GM21515 (cell line): ENCODE measurements at regions not wholly inside any gene's neighbourhood (a gene's known extent, or its start where the extent isn't known, plus 50 kb on each side); places are given as distances from the start of the nearest gene placed in this dataset.

Experiments
- ATAC-seq: cut with Tn5 transposase; IDR thresholded peaks from one replicate; pipeline ENCODE4 v1.9.1; 2021; ENCODE audit not compliant: unreplicated experiment

DNA sequence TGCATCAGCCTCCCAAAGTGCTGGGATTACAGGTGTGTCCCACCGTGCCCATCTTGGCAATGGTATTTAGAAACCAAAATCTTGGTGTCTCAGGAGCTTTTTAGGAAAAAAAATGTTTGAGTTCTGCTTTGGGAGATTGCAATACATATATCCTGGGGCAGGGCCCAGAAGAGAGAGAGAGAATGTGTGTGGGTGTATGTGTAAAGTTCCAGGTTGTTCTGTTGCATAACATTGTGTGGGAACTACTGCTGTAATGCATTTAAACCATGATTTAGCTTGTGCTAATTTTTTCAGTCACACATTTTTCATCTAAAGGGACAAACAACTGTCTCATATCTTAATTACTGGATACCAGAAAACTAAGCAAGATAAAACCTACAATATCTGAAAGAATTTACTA is 70.8 kb upstream of the NABP1 start:
- ATAC-seq: no peak

DNA sequence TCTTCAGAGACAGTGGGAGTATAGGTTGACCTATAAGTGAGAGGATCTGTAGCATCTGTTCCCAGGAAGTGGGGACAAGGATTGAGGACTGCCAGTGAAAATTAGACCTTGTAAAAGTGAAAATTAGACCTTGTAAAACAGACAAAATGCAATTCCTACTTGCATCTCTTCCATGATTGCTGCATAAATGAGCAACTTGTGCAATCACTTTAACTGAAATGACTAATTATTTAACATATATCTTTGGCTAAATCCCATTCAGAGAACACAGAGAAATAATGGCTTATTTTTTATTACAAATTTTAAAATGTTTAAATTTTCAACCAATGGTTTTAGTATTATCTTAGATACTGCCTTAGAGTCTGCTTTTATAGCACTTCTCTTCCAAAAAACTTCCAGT is 67.2 kb upstream of the NABP1 start:
- no peak for ATAC-seq

DNA sequence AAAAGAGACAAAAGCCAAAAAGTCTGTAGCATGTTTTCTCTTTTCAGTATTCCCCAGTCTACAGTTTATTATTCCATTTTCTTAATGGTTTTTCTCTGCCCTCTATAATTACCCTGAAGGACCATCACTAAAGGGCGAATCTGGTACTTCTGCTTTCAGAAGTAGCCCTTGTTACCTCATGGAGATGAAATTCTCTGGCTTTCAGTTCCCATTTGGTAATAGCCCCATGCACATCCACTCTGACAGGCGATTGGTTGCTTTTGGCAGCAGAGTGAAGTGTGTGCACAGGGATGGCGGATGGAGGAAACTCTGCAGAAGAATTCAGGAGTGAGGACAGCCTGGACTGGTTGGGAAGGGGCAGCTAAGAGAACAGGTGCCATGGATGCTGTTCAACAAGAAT is 66.3 kb upstream of the NABP1 start:
- peak; percentile 97 for ATAC-seq

DNA sequence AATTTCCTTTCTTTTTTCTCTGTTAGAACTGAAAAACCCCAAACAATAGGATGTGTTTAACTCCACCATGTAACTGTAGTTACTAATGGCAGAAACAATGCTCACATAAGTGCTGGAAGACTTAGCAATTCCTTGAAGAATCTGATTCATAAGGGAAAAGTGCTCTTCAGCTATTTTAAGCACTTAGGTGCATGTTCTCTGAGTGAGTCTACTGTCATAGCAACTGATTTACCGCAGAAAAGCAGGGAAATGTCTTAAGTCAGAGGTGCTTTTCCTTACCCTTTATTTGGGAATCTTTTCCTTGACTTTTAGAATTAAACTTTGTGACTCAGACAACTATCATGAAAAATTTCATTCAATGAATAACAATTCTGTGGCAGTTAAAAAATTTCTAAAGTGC is 65.4 kb upstream of the NABP1 start:
- ATAC-seq: no peak

- no peak for ATAC-seq
Observed at GRCh38 chr2:191614759-191615158, 63.2 kb upstream of the NABP1 start.

DNA sequence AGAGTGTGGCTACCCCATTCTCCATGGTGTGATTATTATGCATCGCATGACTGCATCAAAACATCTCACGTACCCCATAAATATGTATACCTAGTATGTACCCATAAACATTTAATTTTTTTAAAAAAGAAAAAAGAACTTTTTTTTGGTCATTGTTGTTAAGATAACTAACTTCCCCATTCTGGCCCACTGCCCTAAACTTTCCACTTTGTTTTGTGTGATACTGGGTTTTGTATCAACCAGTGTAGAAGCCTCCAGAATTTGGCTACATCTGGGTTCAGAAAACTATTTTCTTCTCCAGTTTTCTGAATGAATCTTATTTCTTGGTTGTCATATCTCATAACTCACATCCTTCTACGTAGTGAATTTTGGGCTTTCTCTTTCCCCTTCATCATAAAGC is 62.3 kb upstream of the NABP1 start:
- no peak for ATAC-seq

GRCh38 chr2:191617575-191617974 is 60.4 kb upstream of the NABP1 start:
- peak; percentile 93 for ATAC-seq

- no peak for ATAC-seq
Observed at GRCh38 chr2:191618046-191618780, 59.7 kb upstream of the NABP1 start.

DNA sequence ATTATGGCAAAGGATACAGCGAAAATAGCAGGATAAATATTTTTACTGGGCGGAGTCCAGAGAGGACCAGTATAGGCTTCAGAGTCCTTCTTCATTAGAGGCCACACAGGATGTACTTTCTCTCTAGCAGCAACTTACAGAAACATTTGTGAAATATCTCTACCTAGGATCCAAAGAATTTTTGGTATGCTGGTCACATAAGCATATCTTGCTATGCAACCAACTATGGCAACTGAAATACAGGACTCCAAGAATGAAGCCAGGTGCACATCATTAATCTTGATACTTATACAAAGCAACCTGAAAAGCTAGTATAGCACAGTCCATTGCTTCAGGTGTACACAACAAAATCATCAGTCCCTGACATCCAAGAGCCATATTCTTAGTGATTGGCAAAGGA is 59.1 kb upstream of the NABP1 start:
- ATAC-seq: no peak

DNA sequence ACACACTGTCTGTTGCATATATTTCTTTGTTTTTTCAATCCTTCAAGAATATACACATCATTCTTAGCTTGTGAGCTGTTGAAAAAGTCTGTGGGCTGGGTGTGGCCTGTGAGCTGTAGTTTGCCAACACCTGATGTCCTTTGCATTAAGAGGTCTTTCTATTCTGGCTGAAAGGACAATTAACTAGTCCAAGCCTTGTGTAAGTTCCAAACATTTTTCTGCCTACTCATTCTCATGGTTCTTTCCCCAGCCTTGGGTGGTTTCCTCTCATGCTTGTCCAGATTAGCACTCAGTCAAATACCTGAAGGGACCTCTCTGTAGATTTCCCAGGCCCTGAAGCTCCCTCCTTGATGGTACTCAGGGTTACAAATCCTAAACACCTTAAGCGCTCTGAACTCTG is 57.8 kb upstream of the NABP1 start:
- no peak for ATAC-seq

DNA sequence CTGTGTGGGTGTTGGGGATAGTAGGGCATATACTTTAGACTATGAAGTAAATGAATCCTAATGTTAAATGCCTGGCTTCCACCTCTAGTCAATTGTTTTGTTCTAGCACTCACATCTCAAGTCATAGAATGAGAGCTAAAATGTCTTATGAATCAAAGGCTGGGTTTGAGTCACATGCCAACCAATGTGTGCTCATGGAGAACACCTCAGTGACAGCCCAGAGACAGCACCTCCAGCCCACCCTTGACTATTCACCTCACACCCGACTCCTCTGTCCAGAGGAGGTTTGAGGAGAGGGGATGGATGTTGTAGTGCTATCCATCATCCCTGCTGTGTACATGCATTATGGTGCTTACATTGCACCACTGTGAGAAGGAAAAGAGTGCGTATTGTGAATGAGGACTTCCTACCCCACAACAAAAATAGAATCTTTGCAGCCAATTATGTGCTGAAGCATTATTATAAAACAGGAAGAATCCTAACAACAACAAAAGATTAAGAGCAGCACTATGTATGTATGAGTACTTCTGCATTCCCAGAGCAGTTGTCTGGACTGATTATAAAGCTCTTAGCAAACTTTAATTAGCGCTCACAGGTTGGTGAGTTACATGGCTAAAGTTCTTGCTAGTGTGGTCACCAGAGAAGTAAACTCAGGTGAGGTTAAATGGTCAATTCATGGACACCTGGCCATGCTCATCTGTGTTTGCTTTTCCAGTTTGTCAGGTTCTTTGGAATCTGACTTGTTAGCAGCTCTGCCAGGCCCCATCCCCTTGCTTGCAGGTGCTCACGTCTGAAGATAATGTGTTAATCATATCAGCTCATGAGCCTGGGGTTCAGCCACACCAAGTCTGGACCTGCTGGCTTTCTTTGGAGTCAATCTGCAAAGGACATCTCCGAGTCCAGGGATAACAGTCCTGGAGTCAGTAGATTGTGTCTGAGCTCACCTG is 55.3 kb upstream of the NABP1 start:
- no peak for ATAC-seq

DNA sequence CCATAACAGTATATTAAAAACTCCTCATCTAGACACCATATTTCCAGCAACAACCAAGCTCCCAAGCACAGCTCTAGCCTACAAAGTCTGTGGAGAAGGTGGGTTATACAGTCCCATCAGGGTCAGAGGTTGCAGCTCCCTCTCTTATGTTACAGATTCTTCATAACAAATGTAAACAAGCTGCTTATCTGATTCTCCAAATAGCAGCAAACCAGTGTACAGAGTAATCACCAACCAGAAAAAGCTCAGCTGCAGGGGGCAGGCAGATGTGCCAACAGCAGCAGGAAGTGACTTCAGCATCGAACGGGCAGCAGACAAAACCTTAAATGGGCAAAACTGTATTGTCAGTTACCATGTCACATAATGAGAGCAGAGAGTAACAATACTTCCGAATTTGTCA is 52.9 kb upstream of the NABP1 start:
- no peak for ATAC-seq

DNA sequence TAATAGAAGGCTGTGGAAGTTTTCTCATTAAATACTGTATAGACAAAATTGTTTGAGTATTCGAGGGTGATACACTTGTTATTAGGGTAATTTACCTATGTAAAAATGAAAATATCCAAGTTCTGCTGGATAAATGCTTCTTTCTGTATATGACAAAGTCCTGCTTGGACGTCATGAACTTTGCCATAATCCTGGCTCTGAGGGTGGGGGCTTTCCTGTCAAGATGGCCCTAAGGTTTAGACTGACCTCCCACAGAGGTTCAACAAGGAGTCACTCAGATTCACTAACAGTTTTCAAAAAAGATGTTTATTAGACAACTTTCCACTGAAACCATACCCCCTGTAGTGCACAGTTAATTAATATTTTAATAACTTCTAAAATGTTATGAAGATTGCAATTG is 52.5 kb upstream of the NABP1 start:
- no peak for ATAC-seq

GRCh38 chr2:191626497-191627151 is 51.3 kb upstream of the NABP1 start:
- no peak for ATAC-seq

- no peak for ATAC-seq
Observed at GRCh38 chr2:191627518-191627917, 50.4 kb upstream of the NABP1 start.
